SIG-M5 (cell line): ENCODE measurements at regions not wholly inside any gene's neighbourhood (a gene's known extent, or its start where the extent isn't known, plus 50 kb on each side); places are given as distances from the start of the nearest gene placed in this dataset.
"Not testable (repeated sequence)": the region's sequence is repeated elsewhere in the genome, so short reads cannot be mapped to it uniquely, and the experiment has no call there.

ENCODE experiments used
- DNase-seq: peaks from one replicate; lab custom pipeline; 2025; lab: John Stamatoyannopoulos, UW

GRCh38 chr2:7683196-7683595 lies 766.0 kb downstream of the RNF144A start:
- DNase-seq: no peak

- no peak for DNase-seq
Observed at GRCh38 chr2:7683708-7684107, 766.5 kb downstream of the RNF144A start.

- no peak for DNase-seq
Observed at GRCh38 chr2:7685342-7686015, 768.3 kb downstream of the RNF144A start.

GRCh38 chr2:7686016-7686385 lies 768.8 kb downstream of the RNF144A start:
- no peak for DNase-seq

- no peak for DNase-seq
Observed at GRCh38 chr2:7691961-7692656, 774.9 kb downstream of the RNF144A start.

- DNase-seq: no peak
Observed at GRCh38 chr2:7692657-7693161, 775.5 kb downstream of the RNF144A start.

- DNase-seq: no peak
Observed at GRCh38 chr2:7693246-7694075, 776.2 kb downstream of the RNF144A start.

- DNase-seq: no peak
Observed at GRCh38 chr2:7694076-7694985, 777.1 kb downstream of the RNF144A start.

GRCh38 chr2:7696556-7696955 lies 779.3 kb downstream of the RNF144A start:
- not testable (repeated sequence) for DNase-seq

GRCh38 chr2:7697052-7697451 lies 779.8 kb downstream of the RNF144A start:
- no peak for DNase-seq

GRCh38 chr2:7701791-7702190 lies 784.6 kb downstream of the RNF144A start:
- DNase-seq: no peak

GRCh38 chr2:7703048-7703447 lies 785.8 kb downstream of the RNF144A start:
- DNase-seq: no peak

- no peak for DNase-seq
Observed at GRCh38 chr2:7703543-7704144, 786.4 kb downstream of the RNF144A start.

GRCh38 chr2:7704296-7704865 lies 787.2 kb downstream of the RNF144A start:
- no peak for DNase-seq

- no peak for DNase-seq
Observed at GRCh38 chr2:7706791-7707190, 789.6 kb downstream of the RNF144A start.

- DNase-seq: no peak
Observed at GRCh38 chr2:7707723-7708122, 790.5 kb downstream of the RNF144A start.

GRCh38 chr2:7709907-7710306 lies 792.7 kb downstream of the RNF144A start:
- DNase-seq: no peak

- no peak for DNase-seq
Observed at GRCh38 chr2:7711167-7711566, 794.0 kb downstream of the RNF144A start.

- DNase-seq: no peak
Observed at GRCh38 chr2:7719876-7720275, 802.7 kb downstream of the RNF144A start.

- DNase-seq: no peak
Observed at GRCh38 chr2:7721413-7721995, 804.3 kb downstream of the RNF144A start.
